Activated T-cell treated with anti-CD3 and anti-CD28 coated beads, Interleukin-2, amount 50 U/mL, for 48 hours (primary cell): ENCODE measurements at regions not wholly inside any gene's neighbourhood (a gene's known extent, or its start where the extent isn't known, plus 50 kb on each side); places are given as distances from the start of the nearest gene placed in this dataset.

Experiments
- DNase-seq, 2 experiments: peaks; one replicate each; pipeline ENCODE4 v3.0.0-alpha.2; 2020

GRCh38 chr11:91947215-91947820, 277.3 kb upstream of the FAT3 start:
- no peak for DNase-seq

DNA sequence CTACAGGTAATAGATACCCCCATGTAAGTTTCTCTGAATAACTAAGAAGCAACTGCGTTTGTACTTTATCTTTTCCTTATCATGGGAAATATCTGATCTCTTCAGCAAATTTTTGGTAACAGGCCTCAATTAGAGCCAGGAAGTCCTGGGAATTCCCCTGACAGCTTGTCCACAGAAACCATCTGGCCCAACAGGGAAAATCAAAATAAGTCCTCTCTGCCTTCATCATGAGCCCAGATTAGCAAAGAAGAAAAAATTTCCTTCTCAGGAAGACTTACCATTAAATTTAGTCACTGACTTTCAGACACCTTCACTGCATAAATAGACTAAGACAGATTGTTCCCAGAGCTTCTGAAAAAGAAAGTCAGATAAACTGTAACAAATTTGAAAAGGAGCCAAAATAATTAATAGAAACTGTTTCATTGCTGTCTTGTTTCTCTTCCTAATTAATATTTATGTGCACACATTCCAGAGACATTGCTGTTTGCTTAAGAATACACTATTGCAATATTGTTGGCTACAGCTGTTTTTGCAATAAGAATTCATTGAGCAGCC, 278.1 kb upstream of the FAT3 start:
- DNase-seq: no peak

DNA sequence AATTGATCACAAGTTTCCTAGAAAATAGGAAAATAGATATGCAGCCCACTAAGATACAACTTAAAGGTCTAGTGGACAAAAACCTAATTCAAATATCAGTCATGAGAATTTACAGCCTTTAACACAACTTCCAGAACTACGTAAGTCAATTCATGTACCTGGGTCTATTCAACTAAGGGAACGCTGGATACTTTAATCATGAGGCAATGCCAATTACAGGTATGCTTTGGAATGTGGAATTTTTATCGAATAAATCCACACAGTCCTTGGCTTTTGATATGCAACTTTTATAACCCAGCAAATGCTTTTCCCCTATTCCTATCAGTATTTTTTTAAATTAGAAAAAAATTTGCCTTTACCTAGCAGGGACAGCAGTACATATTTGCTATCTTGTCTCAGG, 289.5 kb upstream of the FAT3 start:
- no peak for DNase-seq

- no peak for DNase-seq
Observed at GRCh38 chr11:91932151-91932821, 292.3 kb upstream of the FAT3 start.

DNA sequence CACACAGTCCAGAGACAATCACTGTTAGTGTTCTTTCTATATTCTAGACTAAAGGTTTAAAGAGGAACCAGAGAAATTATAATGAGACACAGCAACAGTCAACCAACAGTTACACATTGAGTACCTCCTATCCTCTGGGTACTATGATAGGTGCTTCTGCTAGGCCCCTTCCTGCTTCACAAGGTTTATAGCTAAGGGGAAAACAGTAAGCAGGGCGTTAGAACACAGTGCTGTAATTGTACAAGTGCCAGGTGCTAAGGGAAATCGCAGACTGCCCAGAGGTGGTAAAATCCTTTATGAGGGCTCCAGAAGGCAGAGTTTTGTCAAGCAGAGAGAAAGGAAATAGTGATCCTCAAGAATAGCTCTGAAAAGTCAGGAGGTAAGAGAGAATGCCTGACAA, 297.2 kb upstream of the FAT3 start:
- no peak for DNase-seq

DNA sequence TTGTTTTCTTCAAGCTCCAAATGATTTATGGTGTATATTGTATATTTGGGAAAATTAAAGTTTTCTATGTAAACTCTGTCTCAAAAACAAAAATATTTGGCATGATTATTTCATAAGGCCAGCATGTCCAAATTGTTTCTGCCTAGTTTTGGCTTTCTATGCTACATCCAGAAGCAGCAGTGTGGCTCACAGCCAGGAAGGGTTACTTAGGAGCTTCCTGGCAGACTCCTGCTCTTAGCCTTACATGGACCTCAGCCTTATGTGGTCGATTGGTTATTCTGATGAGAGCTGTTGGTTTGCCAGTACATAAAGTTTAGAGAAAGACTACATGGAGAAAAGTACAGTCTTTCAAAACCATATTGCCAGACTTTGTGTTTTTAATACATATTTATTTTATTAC, 297.7 kb upstream of the FAT3 start:
- DNase-seq: no peak

DNA sequence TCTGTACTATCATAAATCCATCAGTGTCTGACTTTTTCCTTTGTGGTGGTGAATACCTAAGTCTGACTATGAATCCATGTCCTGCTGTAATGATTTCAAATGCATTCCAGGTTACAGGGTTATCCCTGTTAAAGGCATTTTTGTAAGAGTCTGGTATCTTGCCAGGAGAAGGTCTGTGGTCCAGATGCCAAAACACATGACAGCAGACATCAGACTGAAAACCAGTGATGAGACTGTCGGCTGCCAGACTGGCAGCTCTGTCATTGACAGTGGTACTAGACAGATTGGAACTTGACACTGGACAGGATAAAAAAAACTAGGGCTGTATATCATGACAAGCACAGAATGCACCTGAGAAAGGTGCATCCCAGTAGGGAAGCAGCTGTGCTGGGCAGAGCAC, 301.8 kb upstream of the FAT3 start:
- DNase-seq: no peak

DNA sequence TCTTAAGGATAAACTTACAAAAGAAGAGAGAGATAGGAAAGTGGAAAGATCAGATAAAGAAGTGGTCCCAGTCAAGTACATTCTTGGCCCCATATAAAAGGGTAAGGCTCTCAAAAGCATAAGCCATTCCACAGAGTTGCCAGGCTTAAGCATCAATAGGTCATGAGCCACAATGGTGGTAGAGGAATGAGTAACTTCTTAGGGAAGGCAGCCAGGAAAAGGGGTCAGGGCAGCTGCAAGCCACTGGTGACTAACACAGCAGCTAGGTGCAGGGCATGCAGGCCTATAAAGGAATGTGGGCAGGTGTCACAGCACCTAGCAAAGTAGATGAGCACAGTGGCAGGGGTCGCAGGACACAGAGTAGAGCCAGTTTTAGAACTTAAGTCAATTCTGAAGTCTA, 302.6 kb upstream of the FAT3 start:
- no peak for DNase-seq

DNA sequence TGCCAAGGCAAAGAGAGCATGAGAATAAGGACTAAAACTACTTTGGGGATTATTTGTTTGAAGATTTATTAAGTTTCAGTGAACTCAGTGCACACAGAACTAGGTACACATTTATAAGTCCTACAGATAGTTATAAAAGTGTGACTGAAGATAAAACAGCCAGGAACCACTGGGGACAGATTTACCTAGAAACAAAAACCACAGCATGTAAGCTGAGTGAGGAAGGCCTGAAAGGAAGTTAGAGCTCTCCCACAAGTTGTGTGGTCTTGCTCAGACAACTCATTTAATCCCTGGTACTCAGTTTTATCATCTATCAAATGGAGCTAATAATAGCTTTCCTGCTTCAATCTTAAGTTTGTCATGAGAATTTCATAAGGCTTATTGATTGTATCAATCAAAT, 311.2 kb upstream of the FAT3 start:
- DNase-seq: no peak

GRCh38 chr11:91912322-91912721, 312.3 kb upstream of the FAT3 start:
- no peak for DNase-seq

GRCh38 chr11:91906871-91907624, 317.6 kb upstream of the FAT3 start:
- DNase-seq: no peak

DNA sequence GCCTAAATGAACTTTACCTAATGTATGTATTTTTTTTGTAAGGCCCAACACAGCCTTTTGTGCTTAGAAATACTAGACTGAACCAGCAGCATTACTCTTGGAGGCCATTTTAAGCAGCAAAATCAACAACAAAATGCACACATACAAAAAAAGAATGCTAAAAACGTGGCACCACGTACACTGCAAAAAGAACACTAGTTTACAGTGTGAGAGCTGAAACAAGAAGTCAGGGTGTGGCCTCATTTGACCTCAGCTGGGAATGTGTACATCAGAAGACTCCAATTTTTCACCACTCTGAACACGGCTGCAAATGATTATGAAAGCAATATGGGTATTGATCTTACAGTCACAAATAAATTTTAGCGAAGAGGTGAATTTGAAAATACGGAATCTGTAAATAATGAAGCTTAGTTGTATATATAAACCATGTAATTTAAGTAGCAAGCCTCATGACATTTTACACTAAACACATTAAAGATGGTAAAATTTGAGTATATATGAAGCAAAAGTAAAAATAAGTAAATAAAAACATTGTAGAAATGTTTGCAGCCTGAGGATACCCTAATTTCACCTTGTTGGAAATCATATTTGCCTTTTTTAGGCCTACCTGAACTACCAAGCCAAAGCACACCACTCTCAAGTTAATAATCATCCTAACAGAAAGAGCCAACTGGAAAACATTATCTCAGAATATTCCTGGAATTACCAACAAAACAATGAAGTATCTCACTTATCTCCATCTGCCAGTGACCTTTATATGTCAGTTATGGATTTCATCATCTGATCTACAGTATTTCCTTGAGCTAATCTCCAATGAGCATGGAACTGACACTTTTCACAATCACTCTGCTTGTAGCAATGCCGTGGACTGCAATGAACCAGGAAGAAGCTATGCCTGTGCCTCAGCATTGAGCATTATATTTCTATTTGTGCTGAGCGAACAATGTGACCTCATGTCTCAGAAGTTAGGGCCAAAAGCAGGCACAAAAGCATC, 319.5 kb upstream of the FAT3 start:
- DNase-seq: no peak

DNA sequence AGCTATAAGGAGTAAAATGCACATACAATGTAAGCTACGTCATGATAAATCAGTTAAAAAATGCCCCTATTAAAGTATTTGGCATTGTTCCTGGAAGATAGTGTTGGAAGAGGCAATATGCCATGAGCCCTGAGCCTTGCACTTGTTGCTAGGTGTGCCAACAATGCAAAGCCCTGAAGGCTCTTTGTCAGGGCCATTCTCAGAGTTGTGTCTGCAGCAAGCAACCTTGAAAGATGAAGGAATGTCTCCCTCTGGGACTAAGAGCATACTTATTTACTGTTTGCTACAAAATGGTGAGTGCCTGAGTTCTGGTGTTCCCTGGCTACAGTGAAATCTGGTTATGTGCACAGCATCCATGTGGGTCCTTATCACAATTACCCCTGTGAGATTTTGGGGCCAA, 322.3 kb upstream of the FAT3 start:
- DNase-seq: no peak

DNA sequence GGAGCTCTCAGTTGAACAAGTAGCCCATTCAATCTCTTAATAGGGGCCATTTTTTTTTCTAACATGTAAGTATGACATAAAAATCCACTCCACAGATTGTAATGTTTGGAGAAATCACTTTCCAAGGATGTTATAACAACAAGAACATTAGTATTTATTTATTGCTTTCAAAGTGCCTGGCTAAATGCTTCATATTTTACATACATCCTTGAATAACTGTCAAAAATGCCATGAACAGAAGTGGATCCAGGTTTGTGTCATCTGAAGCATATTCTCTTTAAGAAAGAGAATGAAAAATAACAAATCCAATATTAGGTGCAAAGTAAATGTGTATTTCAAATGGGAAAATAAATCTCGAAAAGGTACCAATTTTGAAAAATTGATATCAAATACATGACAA, 344.0 kb upstream of the FAT3 start:
- no peak for DNase-seq

GRCh38 chr11:91876746-91877145, 347.9 kb upstream of the FAT3 start:
- DNase-seq: no peak

GRCh38 chr11:91872243-91872642, 352.4 kb upstream of the FAT3 start:
- DNase-seq: no peak

DNA sequence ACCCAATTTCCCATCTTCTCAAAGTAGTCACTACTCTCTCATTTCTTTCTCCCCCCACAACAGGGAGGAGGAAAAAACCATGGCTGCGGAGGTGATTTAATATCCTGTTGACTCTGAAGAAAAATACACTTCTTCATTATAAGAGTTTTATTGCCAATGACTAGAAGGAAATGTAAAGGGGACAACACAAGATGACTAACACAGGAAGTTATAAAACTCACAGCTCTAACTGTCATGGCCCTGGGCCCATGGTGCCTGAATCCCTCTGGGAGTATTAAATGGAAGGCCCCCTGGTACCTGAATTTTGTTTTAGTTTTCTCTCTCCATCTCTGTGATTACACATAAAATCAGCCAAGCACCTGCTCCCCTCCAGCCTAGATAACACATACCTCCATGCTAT, 352.8 kb upstream of the FAT3 start:
- DNase-seq: no peak

DNA sequence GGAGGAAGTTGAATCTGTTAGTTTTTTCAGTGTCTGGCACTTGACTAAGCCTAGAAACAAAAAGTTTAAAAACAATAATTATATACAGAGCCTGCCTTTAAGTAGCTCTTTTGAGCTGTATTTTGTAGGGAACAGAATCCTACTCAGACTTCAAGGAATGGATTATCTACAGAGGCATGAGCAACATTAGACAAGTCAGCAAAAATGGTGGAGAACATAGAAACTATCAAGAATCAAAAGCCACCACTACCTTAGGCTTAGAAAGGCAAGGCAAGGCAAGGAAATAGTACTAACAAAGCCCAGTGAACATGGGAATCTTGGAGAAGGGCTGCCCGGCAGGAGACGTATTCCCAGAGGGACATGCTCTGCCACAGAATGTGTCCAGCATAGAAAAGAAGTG, 353.6 kb upstream of the FAT3 start:
- no peak for DNase-seq

DNA sequence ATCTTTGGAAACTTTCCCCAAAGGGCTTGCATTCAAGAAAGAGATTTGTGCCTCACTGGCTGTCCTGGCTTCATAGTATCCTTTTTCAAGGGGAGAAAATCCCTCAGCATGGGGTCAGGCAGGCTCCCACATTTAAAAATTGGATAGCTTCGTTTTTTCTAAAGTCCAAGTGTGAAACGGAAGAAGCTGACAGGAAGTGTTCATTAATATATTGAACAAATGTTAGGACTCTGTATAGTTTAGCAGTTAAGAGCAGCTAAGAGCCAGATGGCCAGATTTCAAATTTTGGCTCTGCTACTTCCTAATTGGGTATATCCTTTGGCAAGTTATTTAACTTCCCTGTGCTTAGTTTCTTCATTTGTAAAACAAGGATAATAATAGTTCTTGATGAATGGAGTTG, 354.9 kb upstream of the FAT3 start:
- no peak for DNase-seq

DNA sequence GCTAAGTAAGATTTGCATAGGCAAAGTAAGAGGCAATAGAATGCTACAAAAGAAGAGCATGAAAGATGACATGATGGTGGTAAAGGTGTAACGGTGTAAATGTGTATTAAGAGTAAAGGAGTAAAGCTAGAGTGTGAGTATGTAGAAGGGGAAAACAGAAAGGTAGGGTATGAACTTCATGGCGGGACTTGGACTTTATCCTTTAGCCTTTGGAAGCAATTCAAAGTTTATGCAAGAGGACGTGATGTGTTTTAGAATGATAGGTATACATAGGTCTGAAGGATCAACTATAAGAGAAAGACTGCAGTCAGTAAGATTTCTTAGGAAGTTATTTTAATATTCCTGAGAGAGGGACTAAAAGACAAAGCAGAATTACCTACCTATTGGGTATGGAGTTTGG, 358.0 kb upstream of the FAT3 start:
- DNase-seq: no peak

GRCh38 chr11:91860661-91861060, 364.0 kb upstream of the FAT3 start:
- no peak for DNase-seq

- no peak for DNase-seq
Observed at GRCh38 chr11:91859666-91860065, 365.0 kb upstream of the FAT3 start.

- no peak for DNase-seq
Observed at GRCh38 chr11:91857179-91857578, 367.4 kb upstream of the FAT3 start.
